HG03520 (cell line): ENCODE measurements at regions not wholly inside any gene's neighbourhood (a gene's known extent, or its start where the extent isn't known, plus 50 kb on each side); places are given as distances from the start of the nearest gene placed in this dataset.

ENCODE experiments used
- ATAC-seq: cut with Tn5 transposase; IDR thresholded peaks from one replicate; pipeline ENCODE4 v1.9.1; 2021; ENCODE audit warnings: mild to moderate bottlenecking, moderate library complexity; ENCODE audit not compliant: unreplicated experiment

- ATAC-seq = no peak
These were observed 733.3 kb downstream of the HACE1 start for GRCh38 chr6:104126315-104127005.

- ATAC-seq = no peak
These were observed 736.5 kb downstream of the HACE1 start for GRCh38 chr6:104123227-104123626.

- ATAC-seq = no peak
These were observed 741.4 kb downstream of the HACE1 start for GRCh38 chr6:104118274-104118673.

GRCh38 chr6:104109806-104110205, 749.9 kb downstream of the HACE1 start:
- ATAC-seq = no peak

- no peak for ATAC-seq
These were observed 751.1 kb downstream of the HACE1 start for GRCh38 chr6:104108634-104109033.

- no peak for ATAC-seq
These were observed 763.9 kb downstream of the HACE1 start for GRCh38 chr6:104095661-104096416.

- ATAC-seq = peak; percentile 51
These were observed 772.0 kb downstream of the HACE1 start for GRCh38 chr6:104087765-104088164.

- no peak for ATAC-seq
These were observed 791.4 kb downstream of the HACE1 start for GRCh38 chr6:104068281-104068680.

GRCh38 chr6:104064876-104065275, 794.8 kb downstream of the HACE1 start:
- ATAC-seq = no peak

- no peak for ATAC-seq
These were observed 809.3 kb downstream of the HACE1 start for GRCh38 chr6:104050455-104050854.

- ATAC-seq = no peak
These were observed 813.3 kb downstream of the HACE1 start for GRCh38 chr6:104046426-104046825.

GRCh38 chr6:104031346-104031745, 828.4 kb downstream of the HACE1 start:
- ATAC-seq = no peak

- ATAC-seq = no peak
These were observed 837.6 kb downstream of the HACE1 start for GRCh38 chr6:104022126-104022525.

- ATAC-seq = no peak
These were observed 840.5 kb downstream of the HACE1 start for GRCh38 chr6:104019075-104019753.

- ATAC-seq = no peak
These were observed 842.0 kb downstream of the HACE1 start for GRCh38 chr6:104017410-104018381.

- ATAC-seq = no peak
These were observed 845.4 kb downstream of the HACE1 start for GRCh38 chr6:104014163-104014959.

- ATAC-seq = no peak
These were observed 846.3 kb downstream of the HACE1 start for GRCh38 chr6:104013312-104013971.

GRCh38 chr6:104010897-104011296, 848.8 kb downstream of the HACE1 start:
- ATAC-seq = no peak

- ATAC-seq = no peak
These were observed 855.8 kb downstream of the HACE1 start for GRCh38 chr6:104003803-104004516.
